ENCODE measurements at regions not wholly inside any gene's neighbourhood (a gene's known extent, or its start where the extent isn't known, plus 50 kb on each side); places are given as distances from the start of the nearest gene placed in this dataset.
A peak's percentile ranks its signal among the peaks of the same experiment; 100 is the strongest.
"Not testable (repeated sequence)": the region's sequence is repeated elsewhere in the genome, so short reads cannot be mapped to it uniquely, and the experiment has no call there.

DNA sequence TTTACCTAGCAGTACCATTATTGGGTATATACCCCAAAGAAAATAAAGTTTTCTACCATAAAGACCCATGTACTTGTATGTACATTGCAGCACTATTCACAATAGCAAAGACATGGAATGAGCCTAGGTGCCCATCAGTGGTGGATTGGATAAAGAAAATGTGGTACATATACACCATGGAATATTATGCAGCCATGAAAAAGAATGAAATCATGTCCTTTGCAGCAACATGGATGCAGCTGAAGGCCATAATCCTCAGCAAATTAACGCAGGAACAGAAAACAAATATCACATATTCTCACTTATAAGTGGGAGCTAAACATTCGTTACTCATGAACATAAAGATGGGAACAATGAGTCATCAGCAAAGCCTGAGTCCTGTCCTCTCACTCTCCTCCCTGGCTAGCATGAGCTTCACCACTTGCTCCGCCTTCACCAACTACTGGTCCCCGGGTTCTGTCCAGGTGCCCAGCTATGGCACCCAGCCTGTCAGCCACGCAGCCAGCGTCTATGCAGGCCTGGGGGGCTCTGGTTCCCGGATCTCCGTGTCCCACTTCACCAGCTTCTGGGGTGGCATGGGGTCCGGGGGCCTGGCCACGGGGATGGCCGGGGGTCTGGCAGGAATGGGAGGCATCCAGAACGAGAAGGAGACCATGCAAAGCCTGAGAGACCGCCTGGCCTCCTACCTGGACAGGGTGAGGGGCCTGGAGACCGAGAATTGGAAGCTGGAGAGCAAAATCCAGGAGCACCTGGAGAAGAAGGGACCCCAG is 562.1 kb downstream of the ZNF674 start:
- DNase-seq = not testable (repeated sequence)

DNA sequence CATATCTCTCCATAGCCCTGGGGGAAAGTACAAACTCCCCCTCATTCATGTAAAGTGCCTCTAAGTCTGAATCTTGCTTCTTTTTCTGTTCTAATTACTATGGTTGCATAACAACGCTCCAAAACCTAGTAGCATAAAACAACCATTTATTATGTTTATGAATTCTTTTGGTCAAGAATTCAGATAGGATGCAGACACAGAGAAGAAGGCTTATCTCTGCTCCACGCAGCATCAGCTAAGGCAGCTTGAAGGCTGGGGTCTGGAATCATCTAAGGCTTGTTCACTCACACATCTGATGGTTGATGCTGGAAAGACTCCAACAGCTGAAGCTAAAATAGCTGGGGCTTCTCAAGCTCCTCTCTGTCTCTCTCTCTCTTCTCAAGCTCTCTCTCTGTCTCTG is 564.5 kb downstream of the ZNF674 start:
- no peak for DNase-seq

DNA sequence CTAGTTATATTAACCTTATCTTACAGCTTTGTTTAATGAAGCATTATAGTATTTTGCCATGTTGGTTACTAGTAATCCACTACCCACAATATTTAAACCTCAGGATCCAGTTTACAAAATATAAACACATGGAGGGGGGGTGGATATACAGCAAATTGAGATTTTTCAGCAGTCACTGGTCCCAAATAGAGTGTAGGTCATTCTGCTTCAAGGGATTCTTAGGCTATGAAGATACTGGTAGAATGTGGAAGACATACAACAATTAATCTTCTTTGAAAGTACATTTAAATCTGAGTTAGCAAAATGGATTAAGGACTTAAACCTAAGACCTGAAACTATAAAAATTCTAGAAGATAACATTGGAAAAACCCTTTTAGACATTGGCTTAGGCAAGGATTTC is 569.6 kb downstream of the ZNF674 start:
- DNase-seq = no peak

DNA sequence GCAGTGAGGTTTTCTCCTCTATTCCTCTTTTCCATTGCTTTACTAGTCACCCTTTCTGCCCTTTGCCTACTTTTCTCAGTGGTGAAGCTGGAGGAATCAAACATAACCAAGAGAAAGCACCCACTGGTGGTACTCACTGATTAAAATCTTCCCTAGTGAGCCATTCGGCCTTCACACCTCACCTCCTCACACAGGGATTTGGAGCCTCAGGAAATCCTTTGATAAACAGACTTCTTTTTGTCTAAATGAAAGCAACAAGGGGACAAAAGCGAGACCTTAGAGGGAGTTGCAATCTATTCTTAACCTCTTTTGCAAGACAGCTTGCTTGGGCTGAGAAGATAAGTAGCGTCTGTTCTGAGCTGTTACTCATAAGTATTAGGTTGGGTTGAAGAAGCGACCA is 572.6 kb downstream of the ZNF674 start:
- DNase-seq = no peak

DNA sequence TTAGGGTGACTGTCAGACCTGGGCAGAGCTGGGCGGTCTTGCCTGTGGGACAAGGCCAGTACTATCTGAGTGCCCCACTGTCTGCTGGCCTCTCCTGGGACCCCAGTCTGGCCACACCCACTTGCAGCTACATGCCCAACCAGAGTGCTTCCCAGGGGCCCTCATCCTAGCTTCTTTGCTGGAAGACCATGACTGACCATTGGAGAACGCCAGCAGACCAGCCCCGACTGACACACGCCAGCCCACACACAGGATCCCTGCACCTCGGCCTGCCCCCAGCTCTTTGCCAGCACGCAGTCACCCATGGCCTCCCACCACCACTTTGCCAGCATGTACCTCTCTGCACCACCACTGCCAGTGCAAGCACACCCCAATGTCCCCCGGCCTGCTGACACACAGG is 585.7 kb downstream of the ZNF674 start:
- no peak for DNase-seq

DNA sequence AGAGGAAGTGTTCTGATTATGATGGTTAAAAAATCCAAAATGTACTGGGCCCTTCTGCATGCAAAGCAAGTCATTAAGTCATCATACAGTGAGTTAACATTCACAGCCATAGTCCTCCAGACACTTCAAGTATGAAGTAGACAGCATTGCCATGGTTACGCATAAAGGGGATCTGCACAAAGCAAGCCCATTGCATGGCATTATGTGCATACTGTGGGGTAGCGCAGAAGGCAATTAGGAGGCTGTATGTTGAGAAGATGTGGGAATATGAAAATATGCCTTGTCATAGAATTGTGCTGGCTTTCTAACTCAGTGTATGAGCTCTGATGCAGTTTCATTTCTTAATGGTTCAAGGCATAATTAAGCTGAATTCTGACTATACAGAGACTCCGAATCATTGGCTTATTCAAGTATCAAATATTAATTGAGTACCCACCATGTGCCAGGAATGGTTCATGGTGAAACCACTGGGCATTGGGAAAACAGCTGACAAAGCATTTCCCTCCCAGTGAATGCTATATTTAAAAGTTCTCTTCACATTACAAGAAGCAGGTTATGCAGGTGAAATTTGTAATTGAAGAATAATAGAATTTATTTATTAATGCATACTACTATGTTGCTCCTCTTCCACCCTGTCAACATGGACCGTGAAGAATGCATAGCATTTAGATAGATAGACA is 588.9 kb downstream of the ZNF674 start:
- no peak for DNase-seq

DNA sequence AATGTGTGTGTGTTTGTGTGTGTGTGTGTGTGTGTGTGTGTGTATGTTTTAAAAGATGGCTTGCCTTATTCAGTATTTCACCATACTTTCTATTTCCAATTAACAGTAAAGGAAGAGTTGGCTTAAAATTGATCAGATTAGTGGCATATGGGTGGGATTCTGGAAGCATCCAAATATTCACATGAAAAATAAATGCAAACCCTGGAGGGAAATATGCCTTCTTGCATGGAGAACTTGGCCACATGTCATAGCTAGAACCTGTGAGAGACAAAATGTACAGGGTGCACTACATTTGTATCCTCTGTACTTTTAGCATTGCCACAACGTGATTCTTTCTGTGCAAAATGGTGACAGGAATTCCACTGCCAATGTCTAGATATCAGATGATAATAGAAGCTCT is 589.6 kb downstream of the ZNF674 start:
- DNase-seq = no peak

DNA sequence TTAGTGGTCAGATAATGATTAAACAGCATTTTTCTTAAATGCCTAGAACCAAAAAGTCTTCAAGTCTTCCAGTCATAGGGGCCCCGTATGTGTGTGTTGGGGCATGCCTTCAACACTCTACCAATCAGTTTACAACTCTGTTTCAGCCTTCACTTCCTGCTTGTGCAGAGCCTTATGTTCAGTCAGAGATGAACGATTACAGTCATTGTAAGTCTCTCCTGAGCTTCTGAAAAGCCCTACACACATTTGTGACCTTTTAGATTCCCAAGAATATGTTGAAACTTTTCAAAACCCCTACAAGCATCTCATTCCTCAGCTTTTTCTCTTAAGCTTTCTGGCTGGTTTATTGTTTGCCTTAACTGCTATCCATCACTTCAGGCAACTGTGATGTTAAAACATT is 591.2 kb downstream of the ZNF674 start:
- no peak for DNase-seq

DNA sequence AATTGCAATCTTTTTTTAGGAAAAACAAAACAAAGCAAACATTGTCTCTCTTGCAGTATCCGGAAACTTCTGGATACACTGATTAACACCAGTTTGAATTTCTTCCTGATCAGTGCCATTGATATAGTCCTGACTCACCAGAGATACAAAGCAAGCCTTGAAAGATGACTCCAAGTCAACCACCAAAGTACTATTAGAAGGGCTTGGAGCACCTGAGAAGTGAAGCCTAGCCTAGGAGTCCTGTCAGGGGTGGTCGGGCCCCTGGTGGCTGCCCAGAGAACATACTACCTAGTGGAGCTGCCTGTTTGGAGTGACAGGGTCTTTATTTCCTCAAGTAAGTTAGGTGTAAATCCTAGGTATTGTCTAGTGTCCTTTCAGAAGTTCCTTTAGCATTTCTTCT is 593.2 kb downstream of the ZNF674 start:
- DNase-seq = no peak

DNA sequence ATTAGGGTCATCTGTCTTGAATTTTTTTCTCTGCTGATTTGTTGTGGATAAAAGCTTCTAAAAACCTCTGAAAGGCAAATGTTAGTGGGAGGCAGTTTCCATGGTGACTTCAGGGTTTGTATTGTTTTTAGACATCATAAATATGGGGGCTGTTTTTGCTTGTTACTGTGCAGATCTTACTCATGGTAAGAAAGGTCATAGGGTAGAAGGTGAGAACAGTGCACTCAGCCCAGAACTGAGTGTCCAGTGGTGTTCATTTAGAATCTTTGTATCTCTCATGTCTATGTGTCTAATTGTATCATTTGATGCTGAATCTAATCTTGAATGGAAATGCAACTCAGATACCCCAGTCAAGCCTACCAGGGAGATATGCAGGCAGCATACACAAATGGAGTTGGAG is 609.8 kb downstream of the ZNF674 start:
- no peak for DNase-seq

DNA sequence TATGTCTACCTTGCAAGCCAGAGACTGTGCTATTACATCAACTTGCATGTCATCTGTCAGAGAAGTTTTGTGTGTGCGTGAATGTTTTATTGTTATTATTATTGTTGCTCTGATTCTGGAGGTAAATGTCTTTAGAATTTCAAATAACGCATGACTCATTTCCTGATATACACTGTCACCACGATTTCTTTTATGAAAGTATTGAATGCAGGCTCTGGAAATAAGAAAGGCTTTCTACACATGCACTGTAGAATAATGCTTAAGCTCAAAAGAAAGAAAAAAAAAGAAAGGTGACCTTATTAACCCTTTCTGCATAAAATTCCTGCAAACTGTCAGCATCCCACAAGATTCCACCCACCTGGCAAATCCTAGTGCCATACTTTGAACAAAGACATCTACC is 632.9 kb downstream of the ZNF674 start:
- DNase-seq = no peak

DNA sequence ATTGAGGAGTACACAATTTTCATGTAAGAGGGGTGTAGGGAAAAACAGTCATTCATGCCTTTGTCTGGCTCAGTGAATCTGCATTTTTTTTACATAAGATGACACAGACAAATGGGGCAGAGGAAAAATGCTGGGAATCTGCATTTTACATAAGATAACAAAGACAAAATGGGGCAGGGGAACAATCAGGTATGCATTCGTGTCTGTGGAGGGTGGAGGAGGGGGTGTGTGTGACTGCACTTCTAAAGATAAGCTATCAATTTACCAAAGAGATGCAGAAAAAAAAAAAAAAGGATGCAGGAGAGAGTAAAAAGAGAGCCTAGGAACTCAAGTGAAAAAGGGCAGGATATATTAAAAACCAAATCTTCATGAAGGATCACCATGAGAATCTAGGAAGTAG is 637.4 kb downstream of the ZNF674 start:
- DNase-seq = no peak

DNA sequence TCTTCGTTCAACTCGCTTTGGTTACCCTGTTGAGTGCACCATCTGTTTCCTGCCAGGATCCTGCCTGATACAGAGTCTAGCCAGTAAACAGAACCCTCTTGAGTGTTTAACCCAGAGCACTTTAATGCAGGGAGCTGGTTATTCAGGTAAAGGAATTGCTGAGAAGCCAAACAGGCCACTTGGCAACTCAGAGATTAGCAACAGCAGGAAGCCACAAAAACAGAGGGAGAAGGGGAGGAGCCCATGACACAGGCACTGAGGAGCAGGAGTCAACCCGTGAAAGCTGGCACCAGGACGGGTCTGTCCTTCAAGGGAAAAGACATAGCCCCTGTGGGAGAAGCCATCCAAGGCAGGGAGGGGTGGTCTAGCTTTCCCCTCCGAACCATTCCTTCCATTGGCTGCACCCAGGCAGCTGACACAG is 641.4 kb downstream of the ZNF674 start:
- DNase-seq = peak in 1 of 3 donors; percentile 0

DNA sequence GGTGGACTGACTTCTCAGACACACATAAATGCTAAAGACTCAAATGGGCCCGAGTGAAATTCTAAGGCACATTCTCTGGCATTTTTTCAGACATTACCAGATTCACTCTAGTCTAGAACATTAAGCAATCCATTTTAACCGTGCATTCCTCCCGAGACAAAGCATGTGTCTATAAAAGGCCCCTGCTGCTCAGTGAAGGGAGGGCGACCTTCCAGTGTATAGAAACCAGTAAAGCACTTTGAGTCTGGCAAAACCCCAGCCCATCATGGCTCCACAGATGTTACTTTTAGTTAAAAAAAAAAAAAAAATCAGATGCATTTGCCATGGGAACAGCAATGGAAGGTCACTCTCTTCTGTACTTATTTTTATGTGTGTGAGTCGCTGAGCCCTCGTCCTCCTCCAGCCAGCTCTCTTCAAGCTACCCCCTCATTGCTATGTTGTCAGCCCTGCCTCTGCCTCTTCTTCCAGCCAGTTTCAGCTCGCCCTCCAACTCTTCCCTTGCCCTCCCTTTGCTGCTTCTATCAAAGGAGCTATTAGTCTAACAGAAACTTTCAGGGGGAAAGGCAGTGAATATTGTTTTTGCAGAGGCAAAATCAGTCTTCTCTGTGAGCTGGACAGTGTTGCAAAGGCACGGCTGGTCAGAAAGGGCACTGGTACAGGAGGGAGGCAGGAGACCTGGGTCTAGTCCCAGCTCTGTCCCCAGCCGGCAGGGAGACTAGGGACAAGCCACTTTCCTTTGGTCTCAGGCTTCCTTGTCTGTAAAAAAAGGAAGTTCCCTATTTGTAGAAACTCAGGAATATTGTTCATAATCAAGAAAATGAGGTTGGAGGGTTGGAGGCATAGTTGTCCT is 644.2 kb downstream of the ZNF674 start:
- peak in 1 of 3 donors; percentile 1 for DNase-seq

DNA sequence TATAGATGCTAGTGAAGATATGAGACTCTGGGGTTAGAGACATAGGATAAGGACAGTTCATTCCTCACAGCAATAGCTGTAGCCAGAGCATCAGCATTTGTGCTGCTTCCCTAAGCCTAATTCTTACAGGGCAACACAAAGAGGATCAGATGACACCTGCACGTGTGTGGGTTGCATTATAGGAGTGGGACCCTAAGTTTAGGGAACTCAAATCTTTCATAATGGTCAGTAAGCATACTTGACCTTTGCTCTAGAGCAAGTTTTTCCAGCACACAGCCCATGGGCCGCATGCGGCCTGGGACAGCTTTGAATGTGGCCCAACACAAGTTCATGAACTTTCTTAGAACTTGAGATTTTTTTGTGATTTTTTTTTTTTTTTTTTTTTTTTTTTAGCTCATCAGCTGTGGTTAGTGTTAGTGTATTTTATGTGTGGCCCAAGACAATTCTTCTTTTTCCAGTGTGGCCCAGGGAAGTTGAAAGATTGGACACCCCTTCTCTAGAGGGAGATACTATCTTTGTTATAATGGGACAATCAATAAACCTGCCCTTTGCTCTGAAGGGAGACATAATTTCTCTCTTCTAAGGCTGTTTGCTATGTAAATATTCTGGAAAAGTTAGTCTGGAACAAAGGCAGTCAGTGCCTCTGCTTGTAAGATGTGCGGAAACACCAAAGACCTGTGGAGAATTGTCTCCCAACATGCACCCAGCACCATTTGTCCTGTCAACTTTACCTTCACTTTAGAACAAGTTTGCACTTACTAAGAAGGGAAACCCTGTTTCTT is 650.2 kb downstream of the ZNF674 start:
- no peak for DNase-seq

DNA sequence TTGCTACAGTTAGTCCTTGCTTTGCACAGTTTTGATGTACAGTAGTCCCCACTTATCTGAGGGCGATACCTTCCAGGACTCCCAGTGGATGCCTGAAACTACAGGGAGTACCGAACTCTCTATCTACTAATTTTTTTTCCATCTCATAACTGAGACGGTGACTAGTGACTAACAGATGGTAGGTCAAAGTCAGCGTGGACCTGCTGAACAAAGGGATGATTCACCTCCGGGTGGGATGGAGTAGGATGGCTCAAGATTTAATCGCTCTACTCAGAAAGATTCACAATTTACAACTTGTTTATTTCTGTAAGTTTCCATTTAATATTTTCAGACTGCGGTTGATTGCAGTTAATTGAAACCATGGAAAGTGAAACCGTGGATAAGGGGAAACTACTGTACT is 655.8 kb downstream of the ZNF674 start:
- no peak for DNase-seq

DNA sequence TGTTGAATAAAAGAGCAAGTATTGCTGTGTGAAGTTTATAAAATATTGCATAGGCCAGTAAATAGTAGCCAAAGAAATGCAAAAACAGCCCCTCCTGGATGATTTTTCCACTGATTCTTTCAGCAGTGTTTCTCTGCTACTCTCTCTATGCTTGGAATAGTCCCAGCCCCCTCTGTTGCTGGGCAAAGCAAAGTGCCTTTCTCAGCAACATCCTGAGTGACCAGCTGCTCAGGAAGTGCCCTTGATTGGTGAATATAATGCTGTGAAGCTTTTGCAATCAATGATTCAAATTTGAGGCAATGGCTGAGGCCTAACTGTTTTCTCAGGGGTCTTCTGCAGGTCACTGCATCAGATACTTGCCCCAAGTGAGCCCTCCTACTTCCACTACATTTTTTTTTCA is 656.7 kb downstream of the ZNF674 start:
- DNase-seq = no peak

DNA sequence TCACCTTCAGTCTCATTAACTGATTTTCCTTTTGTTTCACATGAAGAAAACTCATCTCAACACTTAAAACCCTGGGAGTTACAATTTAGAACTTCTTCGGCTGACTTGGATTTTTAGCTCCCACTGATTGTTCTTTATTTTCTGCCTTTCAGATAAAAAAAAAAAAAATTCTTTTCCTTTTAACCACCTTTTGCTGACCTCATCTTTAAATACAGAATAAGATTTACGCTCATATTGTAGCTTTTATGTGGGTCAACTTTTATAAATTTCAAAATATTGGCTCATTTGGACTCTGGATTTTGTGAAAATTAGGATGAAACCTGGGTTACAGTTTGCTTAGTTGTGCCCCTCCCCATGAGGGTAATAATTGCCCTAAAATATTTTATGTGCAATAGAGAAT is 659.3 kb downstream of the ZNF674 start:
- no peak for DNase-seq

DNA sequence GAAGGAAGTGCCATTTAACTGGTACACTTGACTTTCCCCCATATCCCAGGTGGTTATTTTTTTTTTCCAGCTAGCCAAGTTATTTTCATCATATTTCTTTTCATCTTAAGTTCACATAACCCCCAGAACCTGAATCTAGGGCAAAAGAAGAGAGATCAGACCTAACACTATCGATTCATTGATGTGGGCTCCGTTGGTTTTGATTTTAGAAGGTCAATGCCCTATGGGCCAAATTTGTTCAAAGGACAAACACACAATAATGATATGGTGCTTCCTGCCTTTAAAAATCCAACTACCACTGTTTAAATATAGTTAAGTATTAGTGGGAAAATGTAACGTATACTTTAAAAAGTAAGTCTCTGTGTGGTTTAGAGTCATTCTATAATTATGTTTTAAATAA is 665.7 kb downstream of the ZNF674 start:
- DNase-seq = no peak

DNA sequence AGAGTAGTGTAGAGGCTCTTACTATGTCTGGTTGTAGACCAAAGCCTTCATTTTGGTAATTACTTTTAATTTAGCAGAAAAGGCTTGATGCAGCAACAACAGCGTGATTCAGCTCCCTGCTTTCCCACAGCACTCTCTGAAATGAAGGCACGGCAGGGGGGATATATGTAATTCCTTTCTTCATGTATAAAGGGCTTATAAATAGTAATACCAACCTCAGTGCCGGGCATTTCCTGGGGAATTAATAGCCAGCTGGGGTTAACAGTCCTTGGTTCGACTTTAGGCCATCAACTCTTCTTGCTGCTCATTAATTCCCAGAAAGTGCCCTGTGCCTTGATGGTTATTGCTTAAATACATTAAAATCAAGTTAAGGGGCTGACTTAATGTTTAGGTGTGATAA is 669.0 kb downstream of the ZNF674 start:
- no peak for DNase-seq

DNA sequence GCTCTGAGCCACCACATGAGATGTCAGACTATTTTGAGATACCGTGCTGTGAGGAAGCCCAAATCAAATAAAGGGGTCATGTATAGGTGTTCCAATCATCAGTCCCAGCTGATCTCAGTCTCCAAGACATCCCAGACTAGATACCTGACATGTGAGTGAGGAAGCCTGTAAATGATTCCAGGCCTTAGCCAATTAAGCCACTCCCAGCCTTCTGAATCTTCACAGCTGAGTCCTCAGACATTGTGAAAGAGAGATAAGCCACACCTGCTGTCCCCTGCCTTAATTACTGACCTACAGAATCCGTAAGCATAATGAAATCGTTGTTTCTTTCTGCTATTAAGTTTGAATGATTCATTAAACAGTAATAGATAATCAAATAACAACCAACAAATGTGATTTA is 671.4 kb downstream of the ZNF674 start:
- DNase-seq = no peak

DNA sequence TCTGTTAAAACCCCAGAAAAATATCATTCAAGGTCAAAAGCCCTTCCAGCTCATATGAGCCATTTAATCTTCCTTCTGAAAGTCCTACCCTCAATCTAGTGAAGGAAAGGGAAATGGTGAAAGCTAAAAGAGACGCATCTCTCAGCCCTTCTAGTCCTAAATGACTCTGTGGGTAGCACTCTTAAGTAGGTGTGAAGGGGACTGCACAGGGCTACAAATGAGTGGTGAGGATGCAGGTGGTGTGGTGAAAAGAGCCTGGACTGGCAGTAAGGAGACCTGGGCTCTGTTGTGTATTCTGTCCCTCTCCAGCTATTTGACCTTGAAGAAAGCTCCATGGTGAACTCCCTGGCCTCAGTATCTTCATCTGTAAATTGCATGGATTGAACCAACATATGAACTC is 671.8 kb upstream of the DIPK2B start:
- no peak for DNase-seq

DNA sequence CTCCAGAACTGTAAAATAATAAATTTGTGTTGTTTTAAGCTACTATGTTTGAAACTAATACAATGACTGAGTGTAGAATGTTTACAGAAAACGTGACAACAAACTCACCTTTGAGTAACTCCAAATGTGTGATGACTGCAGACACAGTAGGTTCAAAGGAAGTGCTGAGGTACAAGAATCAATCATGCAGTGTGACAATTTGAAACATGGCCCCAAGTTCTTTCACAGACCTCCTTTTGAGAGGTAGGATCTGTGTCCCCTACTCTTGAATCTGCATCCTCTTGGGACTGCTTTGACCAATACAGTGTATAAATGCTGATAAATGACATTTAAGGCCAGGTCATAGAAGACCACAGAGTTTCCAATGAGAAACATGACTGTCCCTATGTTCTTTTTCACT is 667.7 kb upstream of the DIPK2B start:
- DNase-seq = no peak
